ENCODE measurements at regions not wholly inside any gene's neighbourhood (a gene's known extent, or its start where the extent isn't known, plus 50 kb on each side); places are given as distances from the start of the nearest gene placed in this dataset.
A peak's percentile ranks its signal among the peaks of the same experiment; 100 is the strongest.

GRCh38 chr10:130575756-130576285, 439.6 kb downstream of the GLRX3 start:
- intact Hi-C loops (cut with micrococcal nuclease) = no loop called here
- Histone ChIP-seq H3K9me3 (ENCODE audit: control insufficient read depth in 1 of 2, low read length in 2 of 2) (no peaks in the 10 kb centered on the region), H3K27ac (ENCODE audit: low read depth, low read length) (no peak overlapping the region), H3K36me3 (ENCODE audit: insufficient read depth, low read length) (no peaks in the 10 kb centered on the region), H3K4me3 (ENCODE audit: low read length in 2 of 2) (no peak overlapping the region), H3K27me3 (ENCODE audit: insufficient read depth, low read length) (no peaks in the 10 kb centered on the region), H3K4me1 (ENCODE audit: insufficient read depth, low read length) (no peaks in the 10 kb centered on the region)
- H3K27ac Mint-ChIP-seq = peak overlapping the region in 1 of 7 donors; percentile 31
- H3K9me3 Mint-ChIP-seq = peaks cover 0 to 2% (median 0%) of the 10 kb centered on the region in 8 donors
- DNase-seq = no peak
- H3K4me1 Mint-ChIP-seq = no peaks in the 10 kb centered on the region
- no peaks in the 10 kb centered on the region for H3K36me3 Mint-ChIP-seq
- H3K27me3 Mint-ChIP-seq = peaks cover 0 to 3% of the 10 kb centered on the region in 2 donors
- no peak overlapping the region for H3K4me3 Mint-ChIP-seq
- ChIA-PET CTCF (ENCODE audit: partially characterized antibody) (no interaction called here), POLR2A (ENCODE audit: partially characterized antibody) (no interaction called here)

DNA sequence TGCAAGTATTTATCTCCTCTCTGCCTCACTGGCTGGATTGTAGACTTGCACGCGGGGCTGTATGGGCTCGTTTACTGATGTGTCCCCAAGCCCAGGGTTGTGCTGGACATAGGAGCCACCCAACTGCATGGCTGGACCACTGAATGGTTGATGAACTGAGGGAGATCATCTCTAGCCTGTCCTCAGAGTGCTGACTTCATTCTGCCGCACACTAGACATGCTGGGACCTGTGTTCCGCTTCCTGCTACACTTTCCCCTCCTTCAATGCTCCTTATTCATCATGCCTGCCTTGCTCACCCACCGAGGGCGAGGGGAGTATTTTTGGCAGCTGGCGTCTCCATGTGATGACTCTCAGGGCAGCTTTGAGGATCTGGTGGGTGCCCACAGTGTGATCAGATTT, 440.2 kb downstream of the GLRX3 start:
- ChIA-PET CTCF (ENCODE audit: partially characterized antibody) (no interaction called here), POLR2A (ENCODE audit: partially characterized antibody) (no interaction called here)
- H3K27ac ChIP-seq (ENCODE audit: low read depth, low read length) = no peak overlapping the region
- Mint-ChIP-seq H3K27me3 (peaks cover 0 to 3% of the 10 kb centered on the region in 2 donors), H3K36me3 (no peaks in the 10 kb centered on the region), H3K4me3 (no peak overlapping the region), H3K9me3 (peaks cover 0 to 2% (median 0%) of the 10 kb centered on the region in 8 donors), H3K27ac (no peak overlapping the region), H3K4me1 (no peaks in the 10 kb centered on the region)
- H3K27me3 ChIP-seq (ENCODE audit: insufficient read depth, low read length) = no peaks in the 10 kb centered on the region
- no peaks in the 10 kb centered on the region for H3K4me1 ChIP-seq (ENCODE audit: insufficient read depth, low read length)
- no peaks in the 10 kb centered on the region for H3K36me3 ChIP-seq (ENCODE audit: insufficient read depth, low read length)
- DNase-seq = no peak
- no peaks in the 10 kb centered on the region for H3K9me3 ChIP-seq (ENCODE audit: control insufficient read depth in 1 of 2, low read length in 2 of 2)
- H3K4me3 ChIP-seq (ENCODE audit: low read length in 2 of 2) = no peak overlapping the region
- intact Hi-C loops (cut with micrococcal nuclease) = no loop called here

DNA sequence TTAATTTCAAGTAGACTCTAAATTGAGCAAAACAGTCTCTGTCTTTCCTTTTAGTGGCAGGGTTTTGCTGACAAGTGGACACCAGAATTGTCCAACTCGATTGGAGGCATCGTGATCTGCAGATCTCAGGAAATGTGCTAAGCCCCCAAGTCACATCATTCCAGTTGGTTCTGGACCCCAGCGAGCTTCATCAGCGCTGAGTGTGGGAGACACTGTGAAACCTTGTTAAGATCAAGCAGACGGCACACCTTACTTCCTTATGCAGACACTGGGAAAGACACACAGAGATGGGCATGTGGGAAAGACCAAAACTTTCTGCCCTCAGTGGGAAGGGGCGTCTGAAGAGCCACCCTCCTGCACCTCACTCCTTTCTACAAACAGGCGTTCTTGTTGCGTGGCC, 440.8 kb downstream of the GLRX3 start:
- peaks cover 0 to 3% of the 10 kb centered on the region in 2 donors for H3K27me3 Mint-ChIP-seq
- Histone ChIP-seq H3K27ac (ENCODE audit: low read depth, low read length) (no peak overlapping the region), H3K4me3 (ENCODE audit: low read length in 2 of 2) (no peak overlapping the region), H3K36me3 (ENCODE audit: insufficient read depth, low read length) (no peaks in the 10 kb centered on the region), H3K27me3 (ENCODE audit: insufficient read depth, low read length) (no peaks in the 10 kb centered on the region), H3K4me1 (ENCODE audit: insufficient read depth, low read length) (no peaks in the 10 kb centered on the region), H3K9me3 (ENCODE audit: control insufficient read depth in 1 of 2, low read length in 2 of 2) (no peaks in the 10 kb centered on the region)
- no peak overlapping the region for H3K27ac Mint-ChIP-seq
- DNase-seq = no peak
- ChIA-PET CTCF (ENCODE audit: partially characterized antibody) (no interaction called here), POLR2A (ENCODE audit: partially characterized antibody) (no interaction called here)
- H3K36me3 Mint-ChIP-seq = no peaks in the 10 kb centered on the region
- H3K4me3 Mint-ChIP-seq = no peak overlapping the region
- H3K4me1 Mint-ChIP-seq = no peaks in the 10 kb centered on the region
- peaks cover 0 to 2% (median 0%) of the 10 kb centered on the region in 8 donors for H3K9me3 Mint-ChIP-seq
- intact Hi-C loops (cut with micrococcal nuclease) = no loop called here

- no peak overlapping the region for H3K27ac ChIP-seq (ENCODE audit: low read depth, low read length)
- Mint-ChIP-seq H3K27ac (no peak overlapping the region), H3K4me1 (no peaks in the 10 kb centered on the region), H3K4me3 (no peak overlapping the region), H3K27me3 (peaks cover 0 to 3% of the 10 kb centered on the region in 2 donors), H3K36me3 (no peaks in the 10 kb centered on the region), H3K9me3 (peaks cover 0 to 2% (median 0%) of the 10 kb centered on the region in 8 donors)
- DNase-seq = no peak
- no peaks in the 10 kb centered on the region for H3K27me3 ChIP-seq (ENCODE audit: insufficient read depth, low read length)
- ChIA-PET CTCF (ENCODE audit: partially characterized antibody) (interaction anchor here (0.9 kb wide), 1 partner anchor 21 kb away, joined by 3 read pairs; no protein-coding TSS in a partner anchor), POLR2A (ENCODE audit: partially characterized antibody) (no interaction called here)
- no peaks in the 10 kb centered on the region for H3K36me3 ChIP-seq (ENCODE audit: insufficient read depth, low read length)
- no peak overlapping the region for H3K4me3 ChIP-seq (ENCODE audit: low read length in 2 of 2)
- intact Hi-C loops (cut with micrococcal nuclease) = no loop called here
- no peaks in the 10 kb centered on the region for H3K9me3 ChIP-seq (ENCODE audit: control insufficient read depth in 1 of 2, low read length in 2 of 2)
- H3K4me1 ChIP-seq (ENCODE audit: insufficient read depth, low read length) = no peaks in the 10 kb centered on the region
Measured at GRCh38 chr10:130578532-130579289, 442.5 kb downstream of the GLRX3 start.

DNA sequence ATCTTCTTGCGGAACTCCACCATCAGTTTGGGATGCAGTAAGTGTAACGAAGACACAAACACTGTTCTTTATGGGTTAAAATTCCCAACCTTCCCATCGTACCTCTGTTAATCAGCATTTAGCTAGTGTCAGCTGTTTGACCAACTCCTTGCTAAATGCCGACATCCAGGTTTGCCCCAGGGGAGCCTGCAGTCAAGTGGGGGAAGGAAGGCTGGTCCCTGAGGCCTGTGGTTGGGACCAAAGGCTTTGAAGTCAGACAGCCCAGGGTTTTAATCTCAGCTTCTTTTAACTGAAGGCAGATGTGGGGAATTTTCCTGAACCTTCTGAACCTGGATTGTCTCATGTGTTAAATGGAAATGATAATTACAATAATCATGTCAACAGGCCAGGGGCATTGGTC, 443.7 kb downstream of the GLRX3 start:
- Mint-ChIP-seq H3K27ac (no peak overlapping the region), H3K27me3 (peaks cover 0 to 3% of the 10 kb centered on the region in 2 donors), H3K36me3 (no peaks in the 10 kb centered on the region), H3K4me1 (no peaks in the 10 kb centered on the region), H3K9me3 (peaks cover 0 to 2% (median 0%) of the 10 kb centered on the region in 8 donors), H3K4me3 (no peak overlapping the region)
- no peak for DNase-seq
- intact Hi-C loops (cut with micrococcal nuclease) = no loop called here
- ChIA-PET CTCF (ENCODE audit: partially characterized antibody) (no interaction called here), POLR2A (ENCODE audit: partially characterized antibody) (no interaction called here)
- no peak overlapping the region for H3K4me3 ChIP-seq (ENCODE audit: low read length in 2 of 2)
- H3K27me3 ChIP-seq (ENCODE audit: insufficient read depth, low read length) = no peaks in the 10 kb centered on the region
- no peak overlapping the region for H3K27ac ChIP-seq (ENCODE audit: low read depth, low read length)
- no peaks in the 10 kb centered on the region for H3K4me1 ChIP-seq (ENCODE audit: insufficient read depth, low read length)
- no peaks in the 10 kb centered on the region for H3K9me3 ChIP-seq (ENCODE audit: control insufficient read depth in 1 of 2, low read length in 2 of 2)
- no peaks in the 10 kb centered on the region for H3K36me3 ChIP-seq (ENCODE audit: insufficient read depth, low read length)

GRCh38 chr10:130580975-130581374, 444.8 kb downstream of the GLRX3 start:
- Histone ChIP-seq H3K27ac (ENCODE audit: low read depth, low read length) (no peak overlapping the region), H3K9me3 (ENCODE audit: control insufficient read depth in 1 of 2, low read length in 2 of 2) (no peaks in the 10 kb centered on the region), H3K36me3 (ENCODE audit: insufficient read depth, low read length) (no peaks in the 10 kb centered on the region), H3K4me1 (ENCODE audit: insufficient read depth, low read length) (no peaks in the 10 kb centered on the region), H3K4me3 (ENCODE audit: low read length in 2 of 2) (no peak overlapping the region), H3K27me3 (ENCODE audit: insufficient read depth, low read length) (no peaks in the 10 kb centered on the region)
- no peak overlapping the region for H3K27ac Mint-ChIP-seq
- H3K27me3 Mint-ChIP-seq = peaks cover 0 to 3% of the 10 kb centered on the region in 2 donors
- intact Hi-C loops (cut with micrococcal nuclease) = no loop called here
- H3K4me3 Mint-ChIP-seq = no peak overlapping the region
- no peaks in the 10 kb centered on the region for H3K36me3 Mint-ChIP-seq
- H3K9me3 Mint-ChIP-seq = peaks cover 0 to 2% (median 0%) of the 10 kb centered on the region in 8 donors
- H3K4me1 Mint-ChIP-seq = no peaks in the 10 kb centered on the region
- POLR2A ChIA-PET (ENCODE audit: partially characterized antibody) = no interaction called here
- DNase-seq = no peak
- CTCF ChIA-PET (ENCODE audit: partially characterized antibody) = no interaction called here

- intact Hi-C loops (cut with micrococcal nuclease) = no loop called here
- no peaks in the 10 kb centered on the region for H3K4me1 ChIP-seq (ENCODE audit: insufficient read depth, low read length)
- no peak for DNase-seq
- H3K27ac Mint-ChIP-seq = no peak overlapping the region
- no peaks in the 10 kb centered on the region for H3K36me3 Mint-ChIP-seq
- no peak overlapping the region for H3K27ac ChIP-seq (ENCODE audit: low read depth, low read length)
- H3K9me3 Mint-ChIP-seq = peaks cover 0 to 7% (median 0%) of the 10 kb centered on the region in 8 donors
- H3K27me3 Mint-ChIP-seq = peaks cover 1 to 2% of the 10 kb centered on the region in 2 donors
- POLR2A ChIA-PET (ENCODE audit: partially characterized antibody) = no interaction called here
- H3K4me1 Mint-ChIP-seq = no peaks in the 10 kb centered on the region
- CTCF ChIA-PET (ENCODE audit: partially characterized antibody) = no interaction called here
- H3K36me3 ChIP-seq (ENCODE audit: insufficient read depth, low read length) = no peaks in the 10 kb centered on the region
- H3K4me3 ChIP-seq (ENCODE audit: low read length in 2 of 2) = no peak overlapping the region
- H3K4me3 Mint-ChIP-seq = no peak overlapping the region
- H3K27me3 ChIP-seq (ENCODE audit: insufficient read depth, low read length) = no peaks in the 10 kb centered on the region
- no peaks in the 10 kb centered on the region for H3K9me3 ChIP-seq (ENCODE audit: control insufficient read depth in 1 of 2, low read length in 2 of 2)
Measured at GRCh38 chr10:130587718-130588117, 451.5 kb downstream of the GLRX3 start.

All from CD4-positive, alpha-beta memory T cell (primary cell).